Lung (tissue), 11 donors: ENCODE measurements at regions not wholly inside any gene's neighbourhood (a gene's known extent, or its start where the extent isn't known, plus 50 kb on each side); places are given as distances from the start of the nearest gene placed in this dataset.

Source experiments
- ATAC-seq: fragments of 200-7000 bp; cut with Tn5 transposase; one replicate; pipeline ENCODE4 v1.9.1; 2020; ENCODE audit warnings: moderate number of reproducible peaks; ENCODE audit not compliant: insufficient read depth, low FRiP score
- DNase-seq, 3 donors: peaks; one replicate each; pipeline ENCODE4 v3.0.0-alpha.2; 2013 to 2017
- H3K27ac ChIP-seq, 2 donors: one replicate each; pipeline ENCODE4 v1.5.1; 2013; ENCODE audit warnings: mild to moderate bottlenecking in 2 of 2, moderate library complexity in 2 of 2, control low read depth in 1 of 2, inconsistent platforms in 1 of 2, low read depth in 1 of 2, low read length in 1 of 2
- H3K27me3 ChIP-seq, 3 donors: one replicate each; pipeline ENCODE4 v1.5.1; 2013; ENCODE audit warnings: low read length in 2 of 3; ENCODE audit not compliant: control insufficient read depth in 3 of 3, insufficient read depth in 3 of 3
- H3K36me3 ChIP-seq, 4 donors: one replicate each; pipeline ENCODE4 v1.5.1; 2013; ENCODE audit warnings: low read length in 4 of 4, mild to moderate bottlenecking in 1 of 4, moderate library complexity in 1 of 4; ENCODE audit not compliant: control insufficient read depth in 4 of 4, insufficient read depth in 4 of 4
- H3K4me1 ChIP-seq, 5 donors: one replicate each; pipeline ENCODE4 v1.5.1; 2013; ENCODE audit warnings: low read length in 5 of 5, mild to moderate bottlenecking in 2 of 5, moderate library complexity in 1 of 5; ENCODE audit not compliant: control insufficient read depth in 5 of 5, insufficient read depth in 5 of 5
- H3K4me3 ChIP-seq: one replicate; pipeline ENCODE4 v1.5.1; 2013; ENCODE audit warnings: mild to moderate bottlenecking, control low read depth, moderate library complexity
- H3K9ac ChIP-seq, 2 donors: one replicate each; pipeline ENCODE4 v1.5.1; 2013; ENCODE audit warnings: low read length in 2 of 2, control low read depth in 1 of 2; ENCODE audit not compliant: insufficient read depth in 1 of 2
- H3K9me3 ChIP-seq, 4 donors: one replicate each; pipeline ENCODE4 v1.5.1; 2013; ENCODE audit warnings: low read length in 3 of 4, mild to moderate bottlenecking in 1 of 4, moderate library complexity in 1 of 4; ENCODE audit not compliant: control insufficient read depth in 4 of 4, insufficient read depth in 3 of 4
- WGBS, 2 donors: extraction: QIAGEN DNeasy Blood & Tissue Kit; methylation state at CpG; one replicate each; pipeline ENCODE4 v1.1.7; 2013; 5-methylcytosine and 5-hydroxymethylcytosine counted together
- TF ChIP-seq, protein P1 (sequence below): IDR thresholded peaks from 2 replicates; pipeline ENCODE4 v1.5.1; 2012; ENCODE audit warnings: mild to moderate bottlenecking; ENCODE audit errors: control extremely low read depth, extremely low read depth
- donor health status: control.
- donor health status: control.
- donor health status: Bipolar disorder and iron deficiency.
- donor health status: healthy.
- donor health status: DM: yes; HTN: yes; CAD: no.

- Histone ChIP-seq H3K4me1 (peaks cover 0 to 32% (median 5%) of the 10 kb centered on the region in 5 donors), H3K9ac (no peak overlapping the region), H3K9me3 (no peaks in the 10 kb centered on the region), H3K4me3 (no peak overlapping the region), H3K27ac (no peak overlapping the region), H3K27me3 (no peaks in the 10 kb centered on the region), H3K36me3 (no peaks in the 10 kb centered on the region)
- ATAC-seq (no peak), DNase-seq (peak in 2 of 3 donors; percentile 48 to 66)
- TF ChIP-seq, protein P1, sequence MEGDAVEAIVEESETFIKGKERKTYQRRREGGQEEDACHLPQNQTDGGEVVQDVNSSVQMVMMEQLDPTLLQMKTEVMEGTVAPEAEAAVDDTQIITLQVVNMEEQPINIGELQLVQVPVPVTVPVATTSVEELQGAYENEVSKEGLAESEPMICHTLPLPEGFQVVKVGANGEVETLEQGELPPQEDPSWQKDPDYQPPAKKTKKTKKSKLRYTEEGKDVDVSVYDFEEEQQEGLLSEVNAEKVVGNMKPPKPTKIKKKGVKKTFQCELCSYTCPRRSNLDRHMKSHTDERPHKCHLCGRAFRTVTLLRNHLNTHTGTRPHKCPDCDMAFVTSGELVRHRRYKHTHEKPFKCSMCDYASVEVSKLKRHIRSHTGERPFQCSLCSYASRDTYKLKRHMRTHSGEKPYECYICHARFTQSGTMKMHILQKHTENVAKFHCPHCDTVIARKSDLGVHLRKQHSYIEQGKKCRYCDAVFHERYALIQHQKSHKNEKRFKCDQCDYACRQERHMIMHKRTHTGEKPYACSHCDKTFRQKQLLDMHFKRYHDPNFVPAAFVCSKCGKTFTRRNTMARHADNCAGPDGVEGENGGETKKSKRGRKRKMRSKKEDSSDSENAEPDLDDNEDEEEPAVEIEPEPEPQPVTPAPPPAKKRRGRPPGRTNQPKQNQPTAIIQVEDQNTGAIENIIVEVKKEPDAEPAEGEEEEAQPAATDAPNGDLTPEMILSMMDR = no peak
- WGBS, 2 donors = 43 to 53% methylated on average over 2 of the region's 2 CpGs
These were observed 489.6 kb downstream of the TTLL7 start for GRCh38 chr1:83509301-83509781.

- 9 to 10% methylated on average over 3 of the region's 3 CpGs for WGBS, 2 donors
- DNase-seq = peak; percentile 51 to 92 (median 84)
- H3K27ac ChIP-seq = peak overlapping the region in 1 of 2 donors; percentile 57
These were observed 490.3 kb downstream of the TTLL7 start for GRCh38 chr1:83508485-83509151.

DNA sequence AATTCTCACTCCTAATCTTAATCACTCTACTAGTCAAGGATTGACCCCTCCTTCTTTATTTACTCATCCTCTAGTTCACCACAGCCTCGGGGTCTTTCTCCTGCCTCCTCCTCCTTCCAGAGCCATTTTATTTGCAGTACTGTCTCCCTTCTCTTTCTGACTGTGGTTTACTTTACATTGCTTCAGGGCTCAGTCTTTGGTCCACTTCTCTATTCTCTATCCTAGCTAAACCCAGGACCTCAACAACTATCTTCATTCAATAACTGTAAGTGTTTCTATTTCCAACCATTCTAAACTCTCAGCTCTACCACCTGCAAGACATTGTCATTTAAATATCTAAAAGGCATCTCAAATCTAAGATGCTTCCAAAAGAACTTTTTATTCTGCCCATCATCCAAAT lies 493.8 kb downstream of the TTLL7 start:
- Histone ChIP-seq H3K27ac (no peak overlapping the region), H3K36me3 (no peaks in the 10 kb centered on the region), H3K27me3 (no peaks in the 10 kb centered on the region), H3K4me3 (no peak overlapping the region), H3K9me3 (no peaks in the 10 kb centered on the region), H3K9ac (no peak overlapping the region), H3K4me1 (peaks cover 0 to 38% (median 10%) of the 10 kb centered on the region in 5 donors)
- WGBS, 2 donors = 78 to 81% methylated on average over 1 of the region's 1 CpG
- no peak for DNase-seq
- TF ChIP-seq, protein P1 = no peak
- no peak for ATAC-seq

More at GRCh38 chr1:83508485-83509151, 490.3 kb downstream of the TTLL7 start:
- Histone ChIP-seq H3K4me1 (peaks cover 0 to 32% (median 5%) of the 10 kb centered on the region in 5 donors), H3K36me3 (no peaks in the 10 kb centered on the region), H3K27me3 (no peaks in the 10 kb centered on the region), H3K9ac (no peak overlapping the region), H3K4me3 (no peak overlapping the region), H3K9me3 (no peaks in the 10 kb centered on the region)
- TF ChIP-seq, protein P1 = no peak
- no peak for ATAC-seq
